H1 (cell line): ENCODE measurements at regions not wholly inside any gene's neighbourhood (a gene's known extent, or its start where the extent isn't known, plus 50 kb on each side); places are given as distances from the start of the nearest gene placed in this dataset.

Experiments used
- CREB1 ChIP-seq: IDR thresholded peaks from 2 replicates; pipeline ENCODE4 v1.6.1; 2012; ENCODE audit warnings: inconsistent platforms
- EGR1 ChIP-seq: IDR thresholded peaks from 2 replicates; pipeline ENCODE4 v1.6.1; 2011; ENCODE audit warnings: low read depth, low read length, borderline replicate concordance
- FOSL1 ChIP-seq: IDR thresholded peaks from 2 replicates; pipeline ENCODE4 v1.6.1; 2011; ENCODE audit warnings: mild to moderate bottlenecking, low read depth, low read length, moderate library complexity; ENCODE audit not compliant: insufficient read depth
- MAFK ChIP-seq: IDR thresholded peaks from 2 replicates; pipeline ENCODE4 v1.6.1; 2012; ENCODE audit warnings: low read depth, mild to moderate bottlenecking, improper control_type of control experiment, low read length
- SP2 ChIP-seq: IDR thresholded peaks from 2 replicates; pipeline ENCODE4 v1.6.1; 2012; ENCODE audit warnings: mild to moderate bottlenecking, low read length, inconsistent platforms
- TF ChIP-seq, protein P1 (sequence below): fragments of 300-600 bp; sonication (generic); IDR thresholded peaks from 2 replicates; pipeline ENCODE4 v1.7.1; 2012; ENCODE audit warnings: low read length, moderate library complexity, mild to moderate bottlenecking, inconsistent platforms; ENCODE audit not compliant: insufficient replicate concordance
- TF ChIP-seq, protein P2 (sequence below): IDR thresholded peaks from 2 replicates; pipeline ENCODE4 v1.6.1; 2012; ENCODE audit warnings: inconsistent platforms
- TF ChIP-seq, protein P3 (sequence below): IDR thresholded peaks from 2 replicates; pipeline ENCODE4 v1.6.1; 2012; ENCODE audit warnings: inconsistent platforms
- TF ChIP-seq, protein P4 (sequence below): IDR thresholded peaks from 2 replicates; pipeline ENCODE4 v1.6.1; 2011; ENCODE audit warnings: low read length, improper control_type of control experiment

DNA sequence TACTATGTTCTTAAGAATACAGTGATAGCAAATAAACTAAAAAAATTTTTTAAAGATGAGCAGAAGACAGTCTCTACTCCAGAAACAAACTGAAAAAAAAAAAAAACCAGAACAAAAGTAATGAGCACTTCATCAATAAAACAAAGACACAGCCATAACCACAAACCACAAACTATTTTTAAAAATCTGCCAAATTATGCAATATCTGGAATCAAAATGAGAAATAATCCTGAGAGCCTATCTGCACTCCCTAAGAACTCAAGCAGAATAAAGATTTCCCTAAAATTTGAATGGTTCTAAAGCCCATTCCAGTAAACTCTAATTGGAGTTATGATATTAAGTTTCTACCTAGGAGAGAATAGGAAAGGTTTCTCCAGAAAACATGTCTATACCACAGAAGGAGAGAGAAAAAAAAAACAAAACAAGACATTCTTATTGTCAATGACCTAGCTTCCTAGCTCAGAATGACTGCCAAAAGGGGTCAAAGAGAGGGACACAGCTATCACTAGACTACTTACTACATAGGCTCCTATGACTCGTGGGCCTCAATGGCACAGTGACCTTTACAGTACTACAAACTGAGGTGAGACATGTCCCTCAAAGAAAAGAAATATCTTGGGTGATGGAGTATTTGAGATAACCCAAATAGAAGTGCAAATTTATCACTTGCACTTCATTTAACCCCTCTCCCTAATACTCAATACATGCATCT, 262.8 kb downstream of the ZEB2 start (continued):
- TF ChIP-seq, protein P1, sequence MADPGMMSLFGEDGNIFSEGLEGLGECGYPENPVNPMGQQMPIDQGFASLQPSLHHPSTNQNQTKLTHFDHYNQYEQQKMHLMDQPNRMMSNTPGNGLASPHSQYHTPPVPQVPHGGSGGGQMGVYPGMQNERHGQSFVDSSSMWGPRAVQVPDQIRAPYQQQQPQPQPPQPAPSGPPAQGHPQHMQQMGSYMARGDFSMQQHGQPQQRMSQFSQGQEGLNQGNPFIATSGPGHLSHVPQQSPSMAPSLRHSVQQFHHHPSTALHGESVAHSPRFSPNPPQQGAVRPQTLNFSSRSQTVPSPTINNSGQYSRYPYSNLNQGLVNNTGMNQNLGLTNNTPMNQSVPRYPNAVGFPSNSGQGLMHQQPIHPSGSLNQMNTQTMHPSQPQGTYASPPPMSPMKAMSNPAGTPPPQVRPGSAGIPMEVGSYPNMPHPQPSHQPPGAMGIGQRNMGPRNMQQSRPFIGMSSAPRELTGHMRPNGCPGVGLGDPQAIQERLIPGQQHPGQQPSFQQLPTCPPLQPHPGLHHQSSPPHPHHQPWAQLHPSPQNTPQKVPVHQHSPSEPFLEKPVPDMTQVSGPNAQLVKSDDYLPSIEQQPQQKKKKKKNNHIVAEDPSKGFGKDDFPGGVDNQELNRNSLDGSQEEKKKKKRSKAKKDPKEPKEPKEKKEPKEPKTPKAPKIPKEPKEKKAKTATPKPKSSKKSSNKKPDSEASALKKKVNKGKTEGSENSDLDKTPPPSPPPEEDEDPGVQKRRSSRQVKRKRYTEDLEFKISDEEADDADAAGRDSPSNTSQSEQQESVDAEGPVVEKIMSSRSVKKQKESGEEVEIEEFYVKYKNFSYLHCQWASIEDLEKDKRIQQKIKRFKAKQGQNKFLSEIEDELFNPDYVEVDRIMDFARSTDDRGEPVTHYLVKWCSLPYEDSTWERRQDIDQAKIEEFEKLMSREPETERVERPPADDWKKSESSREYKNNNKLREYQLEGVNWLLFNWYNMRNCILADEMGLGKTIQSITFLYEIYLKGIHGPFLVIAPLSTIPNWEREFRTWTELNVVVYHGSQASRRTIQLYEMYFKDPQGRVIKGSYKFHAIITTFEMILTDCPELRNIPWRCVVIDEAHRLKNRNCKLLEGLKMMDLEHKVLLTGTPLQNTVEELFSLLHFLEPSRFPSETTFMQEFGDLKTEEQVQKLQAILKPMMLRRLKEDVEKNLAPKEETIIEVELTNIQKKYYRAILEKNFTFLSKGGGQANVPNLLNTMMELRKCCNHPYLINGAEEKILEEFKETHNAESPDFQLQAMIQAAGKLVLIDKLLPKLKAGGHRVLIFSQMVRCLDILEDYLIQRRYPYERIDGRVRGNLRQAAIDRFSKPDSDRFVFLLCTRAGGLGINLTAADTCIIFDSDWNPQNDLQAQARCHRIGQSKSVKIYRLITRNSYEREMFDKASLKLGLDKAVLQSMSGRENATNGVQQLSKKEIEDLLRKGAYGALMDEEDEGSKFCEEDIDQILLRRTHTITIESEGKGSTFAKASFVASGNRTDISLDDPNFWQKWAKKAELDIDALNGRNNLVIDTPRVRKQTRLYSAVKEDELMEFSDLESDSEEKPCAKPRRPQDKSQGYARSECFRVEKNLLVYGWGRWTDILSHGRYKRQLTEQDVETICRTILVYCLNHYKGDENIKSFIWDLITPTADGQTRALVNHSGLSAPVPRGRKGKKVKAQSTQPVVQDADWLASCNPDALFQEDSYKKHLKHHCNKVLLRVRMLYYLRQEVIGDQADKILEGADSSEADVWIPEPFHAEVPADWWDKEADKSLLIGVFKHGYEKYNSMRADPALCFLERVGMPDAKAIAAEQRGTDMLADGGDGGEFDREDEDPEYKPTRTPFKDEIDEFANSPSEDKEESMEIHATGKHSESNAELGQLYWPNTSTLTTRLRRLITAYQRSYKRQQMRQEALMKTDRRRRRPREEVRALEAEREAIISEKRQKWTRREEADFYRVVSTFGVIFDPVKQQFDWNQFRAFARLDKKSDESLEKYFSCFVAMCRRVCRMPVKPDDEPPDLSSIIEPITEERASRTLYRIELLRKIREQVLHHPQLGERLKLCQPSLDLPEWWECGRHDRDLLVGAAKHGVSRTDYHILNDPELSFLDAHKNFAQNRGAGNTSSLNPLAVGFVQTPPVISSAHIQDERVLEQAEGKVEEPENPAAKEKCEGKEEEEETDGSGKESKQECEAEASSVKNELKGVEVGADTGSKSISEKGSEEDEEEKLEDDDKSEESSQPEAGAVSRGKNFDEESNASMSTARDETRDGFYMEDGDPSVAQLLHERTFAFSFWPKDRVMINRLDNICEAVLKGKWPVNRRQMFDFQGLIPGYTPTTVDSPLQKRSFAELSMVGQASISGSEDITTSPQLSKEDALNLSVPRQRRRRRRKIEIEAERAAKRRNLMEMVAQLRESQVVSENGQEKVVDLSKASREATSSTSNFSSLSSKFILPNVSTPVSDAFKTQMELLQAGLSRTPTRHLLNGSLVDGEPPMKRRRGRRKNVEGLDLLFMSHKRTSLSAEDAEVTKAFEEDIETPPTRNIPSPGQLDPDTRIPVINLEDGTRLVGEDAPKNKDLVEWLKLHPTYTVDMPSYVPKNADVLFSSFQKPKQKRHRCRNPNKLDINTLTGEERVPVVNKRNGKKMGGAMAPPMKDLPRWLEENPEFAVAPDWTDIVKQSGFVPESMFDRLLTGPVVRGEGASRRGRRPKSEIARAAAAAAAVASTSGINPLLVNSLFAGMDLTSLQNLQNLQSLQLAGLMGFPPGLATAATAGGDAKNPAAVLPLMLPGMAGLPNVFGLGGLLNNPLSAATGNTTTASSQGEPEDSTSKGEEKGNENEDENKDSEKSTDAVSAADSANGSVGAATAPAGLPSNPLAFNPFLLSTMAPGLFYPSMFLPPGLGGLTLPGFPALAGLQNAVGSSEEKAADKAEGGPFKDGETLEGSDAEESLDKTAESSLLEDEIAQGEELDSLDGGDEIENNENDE = no peak
- TF ChIP-seq, protein P2, sequence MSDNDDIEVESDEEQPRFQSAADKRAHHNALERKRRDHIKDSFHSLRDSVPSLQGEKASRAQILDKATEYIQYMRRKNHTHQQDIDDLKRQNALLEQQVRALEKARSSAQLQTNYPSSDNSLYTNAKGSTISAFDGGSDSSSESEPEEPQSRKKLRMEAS = no peak
- TF ChIP-seq FOSL1 (no peak), EGR1 (no peak), SP2 (no peak), MAFK (no peak), CREB1 (no peak)
- TF ChIP-seq, protein P3, sequence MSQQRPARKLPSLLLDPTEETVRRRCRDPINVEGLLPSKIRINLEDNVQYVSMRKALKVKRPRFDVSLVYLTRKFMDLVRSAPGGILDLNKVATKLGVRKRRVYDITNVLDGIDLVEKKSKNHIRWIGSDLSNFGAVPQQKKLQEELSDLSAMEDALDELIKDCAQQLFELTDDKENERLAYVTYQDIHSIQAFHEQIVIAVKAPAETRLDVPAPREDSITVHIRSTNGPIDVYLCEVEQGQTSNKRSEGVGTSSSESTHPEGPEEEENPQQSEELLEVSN = no peak
- TF ChIP-seq, protein P4, sequence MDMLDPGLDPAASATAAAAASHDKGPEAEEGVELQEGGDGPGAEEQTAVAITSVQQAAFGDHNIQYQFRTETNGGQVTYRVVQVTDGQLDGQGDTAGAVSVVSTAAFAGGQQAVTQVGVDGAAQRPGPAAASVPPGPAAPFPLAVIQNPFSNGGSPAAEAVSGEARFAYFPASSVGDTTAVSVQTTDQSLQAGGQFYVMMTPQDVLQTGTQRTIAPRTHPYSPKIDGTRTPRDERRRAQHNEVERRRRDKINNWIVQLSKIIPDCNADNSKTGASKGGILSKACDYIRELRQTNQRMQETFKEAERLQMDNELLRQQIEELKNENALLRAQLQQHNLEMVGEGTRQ = no peak
